HG02870 (cell line): ENCODE measurements at regions not wholly inside any gene's neighbourhood (a gene's known extent, or its start where the extent isn't known, plus 50 kb on each side); places are given as distances from the start of the nearest gene placed in this dataset.

Source experiments
- ATAC-seq: cut with Tn5 transposase; IDR thresholded peaks from one replicate; pipeline ENCODE4 v1.9.1; 2021; ENCODE audit warnings: mild to moderate bottlenecking, moderate library complexity; ENCODE audit not compliant: unreplicated experiment

DNA sequence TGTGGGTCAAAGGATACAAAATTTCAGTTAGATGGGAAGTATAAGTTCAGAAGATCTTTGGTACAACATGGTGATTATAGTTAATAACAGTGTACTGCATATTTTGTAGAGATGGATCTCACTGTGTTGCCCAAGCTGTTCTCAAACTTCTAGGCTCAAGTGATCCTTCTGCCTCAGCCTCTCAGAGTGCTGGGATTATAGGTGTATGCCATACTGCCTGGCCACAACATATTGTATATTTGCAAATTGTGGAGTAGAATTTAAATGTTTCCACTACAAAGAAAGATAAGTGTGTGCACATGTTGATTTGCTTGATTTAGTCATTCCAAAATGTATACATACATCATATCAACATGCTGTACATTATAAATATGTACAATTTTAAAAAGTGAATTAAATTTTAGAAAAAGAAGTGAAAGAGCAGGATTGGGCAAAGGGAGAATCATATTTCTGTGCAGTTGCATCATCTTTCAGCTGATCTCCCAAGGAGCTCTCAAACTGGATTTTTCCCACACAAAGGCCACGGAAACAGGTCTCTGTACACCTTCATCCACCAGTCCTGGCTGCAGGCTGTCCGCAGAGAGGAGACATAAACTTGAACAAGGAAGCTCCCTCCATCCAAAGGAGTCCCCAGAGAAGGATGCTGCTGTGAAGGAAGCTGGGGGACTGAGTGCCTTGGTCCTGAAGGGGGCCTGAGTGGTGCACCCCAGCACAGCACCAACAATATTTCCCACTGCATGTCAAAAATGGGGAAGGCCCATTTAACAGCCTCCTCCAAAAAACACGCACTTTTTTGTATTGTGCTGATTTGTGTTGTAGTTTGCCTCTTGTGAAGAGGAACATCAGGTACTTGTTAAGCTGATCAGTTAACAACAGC lies 217.1 kb upstream of the GHITM start:
- ATAC-seq, result no peak

DNA sequence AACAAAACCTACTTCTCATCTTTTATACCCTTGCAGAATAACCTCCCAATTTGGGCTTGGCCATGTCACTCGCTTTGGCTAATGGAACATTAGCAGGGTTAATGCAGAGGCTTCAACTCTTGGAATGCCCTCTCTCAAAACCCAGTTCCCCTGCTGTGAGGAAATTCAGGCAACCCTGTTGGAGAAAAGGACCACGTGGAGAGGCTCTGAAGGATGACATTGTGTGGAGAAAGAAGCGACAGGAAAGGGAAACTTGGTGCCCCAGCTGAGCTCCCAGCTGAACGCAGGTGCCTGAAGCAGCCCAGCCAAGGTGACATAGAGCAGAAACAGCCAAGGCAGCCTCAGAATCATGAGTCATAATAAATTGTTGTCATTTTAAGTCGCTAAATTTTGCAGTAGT lies 214.2 kb upstream of the GHITM start:
- ATAC-seq, result no peak

GRCh38 chr10:83926606-83927005 lies 212.7 kb upstream of the GHITM start:
- no peak for ATAC-seq

GRCh38 chr10:83927166-83927565 lies 212.1 kb upstream of the GHITM start:
- ATAC-seq, result no peak

DNA sequence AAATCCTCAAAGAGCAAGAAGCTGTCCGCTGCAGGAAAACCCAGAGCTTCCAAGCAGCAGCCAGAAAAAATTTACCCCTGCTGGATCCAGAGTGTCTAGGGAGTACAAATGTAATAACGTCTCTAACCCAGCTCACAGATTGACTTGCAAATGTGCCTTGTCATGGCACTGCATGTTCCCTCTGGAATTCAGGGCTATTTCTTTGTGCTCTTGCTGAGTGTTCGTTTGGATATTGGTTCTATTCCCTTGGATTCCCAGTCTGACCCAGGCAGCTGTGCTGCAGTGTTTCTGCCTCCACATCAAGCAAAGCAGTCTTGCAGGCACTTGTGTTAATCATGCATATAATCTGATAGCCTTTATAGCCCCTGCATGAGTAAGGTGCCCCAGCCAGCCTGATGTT lies 209.9 kb upstream of the GHITM start:
- ATAC-seq, result no peak

GRCh38 chr10:83931669-83932068 lies 207.6 kb upstream of the GHITM start:
- no peak for ATAC-seq

DNA sequence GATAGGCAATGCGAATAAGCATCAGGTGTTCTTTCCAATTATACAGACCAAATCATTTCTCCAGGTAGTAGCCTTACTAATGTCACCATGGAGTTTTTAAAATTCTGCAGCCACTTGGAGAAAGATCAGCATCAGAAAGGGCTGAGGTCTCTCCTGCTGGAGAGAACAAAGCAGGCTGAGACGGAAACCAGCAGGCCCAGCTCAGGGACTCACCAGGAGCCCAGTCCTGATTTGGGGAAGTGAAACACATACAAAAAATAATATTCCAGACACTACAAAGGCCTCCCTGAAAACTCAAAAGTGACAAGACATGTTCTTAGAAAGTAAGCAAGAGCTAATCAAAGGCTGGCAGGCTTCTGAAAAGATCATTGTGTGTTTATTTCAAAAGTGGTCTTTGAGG lies 207.1 kb upstream of the GHITM start:
- ATAC-seq, result no peak

GRCh38 chr10:83934062-83934461 lies 205.2 kb upstream of the GHITM start:
- no peak for ATAC-seq

GRCh38 chr10:83934641-83935338 lies 204.5 kb upstream of the GHITM start:
- no peak for ATAC-seq

- no peak for ATAC-seq
Measured at GRCh38 chr10:83935339-83935736, 204.0 kb upstream of the GHITM start.

- ATAC-seq, result no peak
Measured at GRCh38 chr10:83935911-83936310, 203.4 kb upstream of the GHITM start.

GRCh38 chr10:83937161-83937560 lies 202.1 kb upstream of the GHITM start:
- no peak for ATAC-seq

DNA sequence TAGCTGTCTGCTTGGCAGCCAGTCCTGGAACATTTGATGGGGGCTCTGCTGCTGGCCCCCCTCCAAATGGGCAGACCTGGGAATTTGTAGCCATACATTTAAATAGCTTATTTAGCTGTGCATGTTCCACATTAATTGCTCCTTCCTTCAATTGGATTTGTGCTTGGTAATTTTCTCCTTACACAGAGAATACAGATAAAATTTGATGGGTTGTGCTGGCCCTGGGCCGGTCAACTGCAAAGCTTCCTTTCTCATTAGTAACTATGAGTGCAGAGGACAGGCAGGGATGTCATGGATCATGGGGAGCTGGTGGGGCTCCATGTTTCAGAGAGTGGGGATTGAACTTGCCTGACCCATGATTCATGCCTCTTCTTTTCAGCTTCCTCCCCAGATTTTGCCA lies 201.5 kb upstream of the GHITM start:
- no peak for ATAC-seq

- ATAC-seq, result no peak
Measured at GRCh38 chr10:83941189-83941588, 198.1 kb upstream of the GHITM start.

- no peak for ATAC-seq
Measured at GRCh38 chr10:83942410-83942809, 196.9 kb upstream of the GHITM start.

DNA sequence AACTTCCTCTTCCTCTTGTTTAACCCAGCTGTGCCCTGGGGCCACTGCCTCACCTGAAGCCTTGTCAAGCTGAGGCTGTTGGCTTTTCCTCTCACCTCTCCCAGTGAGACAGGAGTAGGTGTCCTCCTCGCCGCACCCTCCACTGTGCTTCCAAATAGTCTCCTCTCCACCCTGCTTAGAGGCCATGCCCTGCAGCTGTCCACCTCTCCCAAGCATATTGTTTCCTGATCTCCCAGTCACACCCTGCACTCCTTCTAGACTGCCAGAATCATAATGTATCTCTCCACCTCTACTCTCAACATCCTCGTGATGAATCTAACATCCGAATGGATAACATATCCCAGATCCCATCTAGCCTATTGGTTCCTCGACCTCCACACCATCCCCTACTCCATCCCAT lies 196.3 kb upstream of the GHITM start:
- no peak for ATAC-seq

DNA sequence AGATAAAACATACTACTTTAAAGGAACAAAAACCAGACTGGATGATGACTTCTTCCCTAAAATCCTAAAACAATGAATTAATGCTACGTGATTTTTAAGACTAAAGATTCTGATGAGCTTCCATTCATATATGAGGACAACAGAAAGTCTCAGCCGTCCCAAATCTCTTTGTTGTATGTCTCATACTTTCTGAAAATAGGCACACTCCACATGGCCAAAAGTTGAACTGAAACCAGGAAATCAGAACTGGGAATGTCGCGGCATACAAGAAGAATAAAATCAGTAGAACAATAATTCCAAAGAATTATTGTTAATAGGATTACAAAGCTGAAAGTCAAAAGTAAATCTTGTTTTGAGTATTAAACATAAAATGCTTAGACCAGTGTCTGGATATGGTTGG lies 195.4 kb upstream of the GHITM start:
- ATAC-seq, result no peak

DNA sequence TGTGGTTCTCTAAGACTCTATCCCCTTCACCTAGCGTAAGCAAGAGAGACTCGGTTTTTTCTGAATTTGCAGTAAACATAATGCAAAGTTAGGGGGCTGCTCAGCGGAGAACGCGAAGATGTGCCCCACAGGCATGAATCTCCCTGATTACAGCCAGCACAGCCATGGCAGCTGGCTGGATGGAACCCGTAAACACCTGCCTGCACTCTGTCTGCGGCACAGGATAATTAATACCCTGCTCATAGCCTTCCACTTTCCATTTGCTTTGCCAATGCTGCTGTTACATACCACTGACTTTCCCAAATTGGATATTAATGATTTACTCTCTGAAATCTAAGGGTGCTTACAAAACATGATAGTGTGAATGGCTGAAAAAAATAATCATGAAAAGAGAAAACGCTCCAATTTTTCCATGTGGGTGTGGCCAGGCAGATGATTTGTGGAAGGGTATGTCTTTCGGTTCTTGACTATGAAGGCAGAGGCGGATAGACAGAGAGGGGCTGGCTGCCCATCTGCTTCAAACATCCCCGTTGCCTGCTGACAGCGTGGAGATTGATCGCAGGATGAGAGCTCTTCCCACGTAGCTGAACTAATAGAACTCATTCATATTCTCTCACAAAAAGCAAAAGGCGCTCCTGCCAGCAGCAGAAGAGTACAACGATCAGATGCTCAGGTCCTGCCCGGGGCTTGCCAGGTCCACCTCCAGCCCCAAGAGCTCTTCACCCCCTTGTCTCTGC lies 193.2 kb upstream of the GHITM start:
- ATAC-seq, result no peak

DNA sequence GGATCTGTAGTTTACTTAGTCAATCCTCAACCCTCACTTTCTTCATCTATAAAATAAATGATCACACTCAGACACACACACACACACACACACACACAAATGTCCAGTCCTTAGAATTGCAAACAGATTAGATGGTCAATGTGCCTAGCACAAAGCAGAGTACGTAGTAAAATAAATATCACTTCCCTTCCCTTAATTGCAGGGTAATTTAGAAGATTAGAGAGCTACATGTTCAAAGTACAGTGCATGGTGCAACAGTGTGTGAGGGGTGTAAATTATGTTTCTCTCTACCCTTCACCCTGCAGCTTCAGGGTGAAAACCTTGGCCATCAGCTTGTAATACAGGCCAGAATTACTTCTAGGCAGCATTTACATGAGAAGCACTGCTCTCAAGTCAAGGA lies 187.0 kb upstream of the GHITM start:
- ATAC-seq, result no peak

GRCh38 chr10:83953589-83953988 lies 185.7 kb upstream of the GHITM start:
- ATAC-seq, result no peak

DNA sequence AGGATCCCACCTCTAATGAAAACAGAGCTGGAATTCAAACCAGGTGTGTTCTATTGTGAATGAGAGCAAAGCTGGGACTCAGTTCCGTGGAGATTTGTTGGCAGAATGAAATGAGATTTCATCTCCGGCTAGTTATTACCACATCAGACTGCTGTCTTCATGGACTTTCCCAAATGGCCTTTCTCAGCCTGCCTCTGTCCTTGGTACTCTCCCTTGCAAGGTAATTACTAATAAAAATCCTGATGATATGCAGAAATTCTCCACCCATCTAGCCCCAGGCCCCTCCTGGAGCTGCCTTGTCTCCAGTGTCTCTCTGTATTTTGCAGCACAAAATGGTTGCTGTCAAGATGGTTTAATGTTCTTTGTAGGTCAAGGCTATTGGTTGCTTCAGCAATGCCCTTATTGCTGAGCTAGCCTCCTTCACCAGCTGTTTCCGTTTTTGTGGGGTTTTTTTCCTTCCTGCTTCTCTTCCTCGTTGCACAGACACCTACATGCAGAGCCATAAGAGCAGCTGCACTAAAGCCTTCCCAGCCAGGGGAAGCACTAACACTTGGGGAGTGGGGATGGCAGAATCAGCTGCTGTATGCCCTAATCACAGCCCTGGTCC lies 185.0 kb upstream of the GHITM start:
- ATAC-seq, result no peak
